NCI-H2227 treated with DMSO at 0.1 percent for 48 hours (cell line): ENCODE measurements at regions not wholly inside any gene's neighbourhood (a gene's known extent, or its start where the extent isn't known, plus 50 kb on each side); places are given as distances from the start of the nearest gene placed in this dataset.
"Not testable (repeated sequence)": the region's sequence is repeated elsewhere in the genome, so short reads cannot be mapped to it uniquely, and the experiment has no call there.

Experiments
- DNase-seq: peaks from one replicate; lab custom pipeline; 2025; lab: John Stamatoyannopoulos, UW

- not testable (repeated sequence) for DNase-seq
These were observed 268.3 kb upstream of the ATXN7L3B start for GRCh38 chr12:74269355-74269754.

GRCh38 chr12:74280156-74280655 is 257.4 kb upstream of the ATXN7L3B start:
- no peak for DNase-seq

- DNase-seq, result not testable (repeated sequence)
These were observed 256.0 kb upstream of the ATXN7L3B start for GRCh38 chr12:74281401-74282180.

- DNase-seq, result no peak
These were observed 254.0 kb upstream of the ATXN7L3B start for GRCh38 chr12:74283646-74284045.

GRCh38 chr12:74285773-74286172 is 251.9 kb upstream of the ATXN7L3B start:
- DNase-seq, result no peak

- no peak for DNase-seq
These were observed 251.4 kb upstream of the ATXN7L3B start for GRCh38 chr12:74286254-74286653.

- DNase-seq, result no peak
These were observed 245.1 kb upstream of the ATXN7L3B start for GRCh38 chr12:74292351-74293194.

- no peak for DNase-seq
These were observed 243.9 kb upstream of the ATXN7L3B start for GRCh38 chr12:74293689-74294131.

GRCh38 chr12:74317078-74317601 is 220.5 kb upstream of the ATXN7L3B start:
- peak; percentile 71 for DNase-seq

- no peak for DNase-seq
These were observed 219.9 kb upstream of the ATXN7L3B start for GRCh38 chr12:74317741-74318140.

- no peak for DNase-seq
These were observed 217.7 kb upstream of the ATXN7L3B start for GRCh38 chr12:74319886-74320285.

GRCh38 chr12:74321381-74321780 is 216.3 kb upstream of the ATXN7L3B start:
- no peak for DNase-seq

GRCh38 chr12:74322792-74323191 is 214.8 kb upstream of the ATXN7L3B start:
- DNase-seq, result no peak

- no peak for DNase-seq
These were observed 209.0 kb upstream of the ATXN7L3B start for GRCh38 chr12:74328623-74329022.

GRCh38 chr12:74334780-74335179 is 202.9 kb upstream of the ATXN7L3B start:
- no peak for DNase-seq

- no peak for DNase-seq
These were observed 199.7 kb upstream of the ATXN7L3B start for GRCh38 chr12:74337951-74338350.

GRCh38 chr12:74339211-74339610 is 198.4 kb upstream of the ATXN7L3B start:
- no peak for DNase-seq

GRCh38 chr12:74349925-74350324 is 187.7 kb upstream of the ATXN7L3B start:
- DNase-seq, result no peak

- no peak for DNase-seq
These were observed 172.3 kb upstream of the ATXN7L3B start for GRCh38 chr12:74365178-74365964.

GRCh38 chr12:74370608-74371216 is 166.9 kb upstream of the ATXN7L3B start:
- no peak for DNase-seq

GRCh38 chr12:74379114-74379513 is 158.5 kb upstream of the ATXN7L3B start:
- DNase-seq, result no peak
